NCI-H82 treated with DMSO at 0.1 percent for 48 hours (cell line): ENCODE measurements at regions not wholly inside any gene's neighbourhood (a gene's known extent, or its start where the extent isn't known, plus 50 kb on each side); places are given as distances from the start of the nearest gene placed in this dataset.

Experiments used
- DNase-seq: peaks from one replicate; lab custom pipeline; 2025; ENCODE audit not compliant: unreplicated experiment; lab: John Stamatoyannopoulos, UW

GRCh38 chr1:58390091-58390490 is 156.4 kb downstream of the OMA1 start:
- DNase-seq = no peak

DNA sequence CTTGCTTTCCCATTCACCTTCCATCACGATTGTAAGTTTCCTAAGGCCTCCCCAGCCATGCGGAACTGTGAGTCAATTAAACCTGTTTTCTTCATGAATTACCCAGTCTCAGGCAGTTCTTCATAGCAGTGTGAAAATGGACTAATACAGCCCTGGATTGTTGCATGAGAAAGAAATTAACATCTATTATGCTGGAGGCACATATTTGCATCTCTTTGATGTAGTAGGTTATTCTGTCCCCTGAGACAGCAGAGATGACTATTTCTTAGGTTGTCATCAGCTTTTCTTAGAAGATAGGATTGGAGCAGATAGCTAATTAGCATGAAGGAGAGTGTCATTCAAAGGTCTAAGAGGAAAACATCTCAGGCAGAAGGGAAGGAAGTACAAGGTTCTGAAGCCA is 166.2 kb downstream of the OMA1 start:
- no peak for DNase-seq

DNA sequence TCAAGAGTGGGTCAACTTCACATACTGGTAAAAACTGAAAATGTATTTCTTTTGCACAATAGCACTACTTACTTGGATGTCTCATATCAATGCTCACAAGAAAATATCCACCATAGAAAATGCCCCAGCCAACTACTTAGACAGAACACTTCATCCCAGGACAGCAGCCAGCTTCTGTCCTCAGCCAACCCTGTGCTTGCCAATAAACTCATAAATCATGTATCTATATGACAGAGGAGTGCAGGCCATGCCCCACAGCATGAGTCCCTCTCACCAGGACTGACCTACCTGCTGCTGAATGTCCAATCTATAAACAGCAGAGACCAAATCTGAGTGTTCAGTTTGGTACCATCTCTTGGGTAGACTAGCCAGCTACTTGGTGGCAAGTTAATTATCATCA is 179.3 kb downstream of the OMA1 start:
- no peak for DNase-seq

- no peak for DNase-seq
Observed at GRCh38 chr1:58365328-58365727, 181.2 kb downstream of the OMA1 start.

DNA sequence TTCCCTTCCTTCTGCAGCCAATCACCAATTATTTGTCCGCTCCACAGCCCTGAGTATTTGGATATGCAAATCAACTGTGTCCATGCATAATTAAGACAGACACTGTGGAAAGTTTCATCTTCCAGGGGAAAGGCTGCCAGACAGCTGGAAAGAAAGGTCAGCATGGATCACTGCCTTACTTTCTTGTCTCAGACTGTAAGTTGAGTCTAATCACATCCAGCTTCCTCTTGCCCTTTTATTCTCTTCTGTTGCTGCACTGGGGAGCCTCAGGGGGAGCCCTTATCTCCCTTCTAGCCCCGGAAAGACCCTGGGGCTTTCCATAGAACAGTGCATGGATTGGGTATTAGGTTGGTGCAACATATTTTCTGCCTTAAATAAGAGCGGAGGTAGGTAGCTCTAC is 182.9 kb downstream of the OMA1 start:
- DNase-seq = no peak

GRCh38 chr1:58361134-58361533 is 185.4 kb downstream of the OMA1 start:
- no peak for DNase-seq

GRCh38 chr1:58358346-58358745 is 188.2 kb downstream of the OMA1 start:
- no peak for DNase-seq

DNA sequence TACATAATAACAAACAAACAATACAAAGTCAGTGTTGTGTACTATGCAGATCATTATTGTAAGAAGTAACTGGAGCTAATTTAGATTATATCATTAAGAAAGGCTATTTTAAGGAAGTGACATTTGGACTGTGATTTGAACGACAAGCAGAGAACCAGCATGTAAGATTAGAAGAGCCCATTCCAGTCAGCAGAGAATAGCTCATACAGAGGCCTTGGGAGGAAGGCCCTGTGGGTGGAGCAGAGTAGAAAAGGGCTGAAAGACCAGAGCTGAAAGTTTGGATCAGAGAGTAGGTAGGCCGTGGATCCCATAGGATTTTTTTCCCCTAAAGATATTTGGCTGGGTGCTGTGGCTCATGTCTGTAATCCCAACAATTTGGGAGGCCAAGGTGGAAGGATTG is 190.1 kb downstream of the OMA1 start:
- DNase-seq = no peak

- DNase-seq = no peak
Observed at GRCh38 chr1:58353168-58353567, 193.4 kb downstream of the OMA1 start.

DNA sequence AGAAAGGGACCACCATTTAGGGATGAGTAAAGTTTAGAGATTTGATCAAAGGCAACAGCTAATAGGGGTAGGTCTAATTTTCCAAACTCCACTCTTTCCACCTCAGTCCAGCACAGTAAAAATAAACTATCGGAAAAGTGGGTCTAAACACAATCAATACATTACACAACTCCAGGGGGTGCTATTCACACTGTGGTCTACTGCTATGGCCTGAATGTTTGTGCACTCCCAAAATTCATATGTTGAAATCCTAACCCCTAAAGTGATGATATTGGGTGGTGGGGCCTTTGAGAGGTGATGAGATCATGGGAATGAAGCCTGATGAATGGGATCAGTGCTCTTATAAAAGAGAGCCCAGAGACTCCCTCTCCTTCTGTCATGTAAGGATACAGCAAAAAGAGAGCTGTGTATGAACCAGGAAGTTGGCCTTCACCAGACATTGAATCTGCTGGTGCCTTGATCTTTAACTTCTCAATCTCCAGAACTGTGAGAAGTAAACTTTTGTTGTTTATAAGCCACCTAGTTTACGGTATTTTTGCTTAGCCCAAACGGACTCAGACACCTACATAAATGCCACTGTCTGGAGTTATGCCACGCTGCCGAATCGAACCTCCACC is 193.9 kb downstream of the OMA1 start:
- DNase-seq = no peak

GRCh38 chr1:58346036-58346355 is 200.5 kb downstream of the OMA1 start:
- no peak for DNase-seq

DNA sequence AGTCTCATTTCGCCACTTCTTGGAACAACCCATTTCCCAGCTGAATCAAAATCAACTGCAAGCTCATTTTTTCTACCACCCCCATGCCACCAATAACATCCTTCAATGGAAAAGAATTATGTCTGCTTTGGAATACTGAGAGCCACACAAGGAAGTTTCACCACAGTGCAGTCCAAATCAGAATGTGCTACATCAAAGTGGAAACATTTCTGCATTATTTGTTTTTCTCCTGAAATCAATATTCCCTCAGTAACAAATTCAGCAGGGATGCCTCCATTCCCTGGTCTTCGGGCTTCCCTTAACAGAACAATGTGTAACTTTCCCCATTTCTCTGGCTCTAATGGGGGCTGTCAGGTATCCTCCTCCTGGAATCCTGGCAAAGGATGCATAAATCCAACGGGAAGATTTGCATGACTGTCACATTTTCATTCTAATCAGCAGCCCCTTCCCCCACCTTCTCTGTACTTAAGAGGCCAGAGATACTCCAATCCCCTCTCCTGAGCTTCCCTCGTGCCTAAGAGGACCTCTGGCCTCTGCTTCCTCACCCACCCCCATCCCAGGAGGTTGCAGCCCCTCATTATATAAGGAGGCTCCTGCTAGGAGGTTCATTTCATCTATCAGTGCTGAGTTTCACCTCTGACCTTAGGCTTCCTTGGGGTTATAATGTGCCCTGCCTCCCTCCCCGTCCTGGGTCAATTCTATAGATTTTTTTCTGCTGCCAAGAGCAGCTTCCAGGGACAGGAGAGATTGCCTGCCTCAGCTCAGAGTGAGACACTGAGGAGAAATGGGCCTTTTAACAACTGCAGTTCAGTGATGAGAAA is 201.1 kb downstream of the OMA1 start:
- no peak for DNase-seq

- peak; percentile 44 for DNase-seq
Observed at GRCh38 chr1:58340185-58340584, 206.3 kb downstream of the OMA1 start.

DNA sequence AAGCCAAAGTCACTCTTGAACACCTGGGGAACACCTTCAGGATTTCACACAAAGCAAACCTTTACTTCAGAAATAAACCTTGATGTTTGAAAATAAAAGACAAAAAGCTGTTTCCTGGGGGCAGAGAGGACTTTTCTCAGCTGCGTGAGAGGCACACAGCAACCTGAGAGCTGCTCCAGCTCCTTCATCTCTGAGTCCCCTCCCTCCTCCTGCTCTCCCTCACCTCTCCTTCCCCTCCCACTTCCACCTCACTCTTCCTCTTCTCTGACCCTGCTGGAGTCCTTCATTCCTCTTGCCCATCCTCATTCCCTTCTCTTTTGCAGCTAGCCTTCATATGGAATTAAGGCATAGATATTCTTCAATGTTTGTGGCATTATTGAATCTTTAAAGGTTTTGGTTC is 208.4 kb downstream of the OMA1 start:
- DNase-seq = no peak

DNA sequence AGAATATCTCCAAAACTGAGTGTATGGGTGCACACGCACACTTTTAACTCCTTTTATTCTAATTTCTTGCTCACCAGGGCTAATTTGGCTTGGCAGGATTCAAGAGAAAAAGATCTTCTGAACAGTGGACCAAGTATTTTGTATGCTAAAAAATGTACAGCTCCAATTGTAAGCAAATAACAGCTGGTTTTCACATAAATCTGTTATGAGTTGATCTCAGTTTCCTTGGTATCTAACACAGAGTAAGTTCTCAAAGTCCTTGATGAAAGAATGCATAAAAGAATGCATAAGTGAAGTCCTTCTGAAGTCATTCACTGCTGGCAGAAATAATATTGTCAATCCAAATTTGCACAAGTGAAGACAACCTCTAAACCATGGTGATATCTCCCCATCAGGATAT is 213.0 kb downstream of the OMA1 start:
- DNase-seq = no peak

- DNase-seq = no peak
Observed at GRCh38 chr1:58331156-58331555, 215.4 kb downstream of the OMA1 start.

- no peak for DNase-seq
Observed at GRCh38 chr1:58325866-58326265, 220.7 kb downstream of the OMA1 start.

DNA sequence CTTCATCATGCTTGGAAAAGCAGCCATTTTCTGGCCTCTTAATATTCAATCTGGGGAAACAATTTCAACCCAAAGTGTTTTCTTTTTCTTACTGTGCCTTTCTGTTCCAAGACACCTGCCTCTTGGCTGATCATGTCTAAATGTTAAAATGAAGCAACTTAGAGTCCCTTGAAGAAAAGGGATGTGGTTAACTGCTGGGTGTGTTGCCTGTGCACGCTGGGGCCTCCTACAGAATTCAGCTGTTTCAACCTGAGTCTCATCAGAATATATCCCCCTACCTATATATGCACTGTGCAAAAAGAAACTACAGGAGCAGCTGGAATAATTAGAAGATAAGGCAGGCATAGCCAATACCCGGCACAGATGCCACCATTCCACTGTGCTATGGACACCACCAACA is 222.0 kb downstream of the OMA1 start:
- DNase-seq = no peak

DNA sequence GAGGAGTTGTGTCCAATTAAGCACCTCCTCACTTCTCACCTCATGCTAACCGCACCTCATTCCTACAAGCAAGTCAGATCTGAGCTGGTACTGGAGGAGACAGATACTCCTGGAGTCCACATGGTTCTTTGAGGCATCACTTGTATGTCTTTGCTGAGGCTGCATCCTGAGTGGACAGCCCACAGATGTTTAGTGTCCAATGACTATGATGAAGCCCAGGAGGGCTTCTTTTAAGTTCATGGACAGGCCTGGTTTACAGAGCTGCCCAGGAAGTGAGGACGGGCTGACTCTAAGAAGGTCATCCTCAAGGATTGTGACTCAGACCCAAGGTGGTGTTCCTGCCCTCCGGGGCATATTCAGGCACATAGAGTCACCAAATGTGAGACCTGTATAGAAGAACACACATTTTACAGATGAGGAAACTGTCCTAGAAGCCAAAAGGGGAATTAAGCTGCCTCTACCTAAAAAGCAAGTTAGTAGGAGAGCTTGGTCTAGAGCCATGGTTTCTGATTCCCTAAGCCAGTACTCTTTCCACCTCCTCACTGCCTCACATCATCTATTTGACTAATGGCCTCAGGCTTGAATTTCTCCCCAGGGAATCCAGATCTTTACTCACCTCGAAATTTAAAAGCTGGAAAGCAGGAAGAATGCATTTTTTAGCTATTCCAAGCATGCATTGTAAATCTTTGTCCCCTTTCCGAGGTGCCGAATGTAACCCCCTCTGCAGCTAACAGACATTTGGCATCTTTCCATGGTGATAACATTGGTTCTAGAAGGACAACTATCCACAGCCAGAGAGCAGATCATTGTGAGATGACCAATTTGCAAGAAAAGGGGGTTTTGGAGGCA is 228.1 kb downstream of the OMA1 start:
- no peak for DNase-seq

- no peak for DNase-seq
Observed at GRCh38 chr1:58317694-58318093, 228.8 kb downstream of the OMA1 start.

DNA sequence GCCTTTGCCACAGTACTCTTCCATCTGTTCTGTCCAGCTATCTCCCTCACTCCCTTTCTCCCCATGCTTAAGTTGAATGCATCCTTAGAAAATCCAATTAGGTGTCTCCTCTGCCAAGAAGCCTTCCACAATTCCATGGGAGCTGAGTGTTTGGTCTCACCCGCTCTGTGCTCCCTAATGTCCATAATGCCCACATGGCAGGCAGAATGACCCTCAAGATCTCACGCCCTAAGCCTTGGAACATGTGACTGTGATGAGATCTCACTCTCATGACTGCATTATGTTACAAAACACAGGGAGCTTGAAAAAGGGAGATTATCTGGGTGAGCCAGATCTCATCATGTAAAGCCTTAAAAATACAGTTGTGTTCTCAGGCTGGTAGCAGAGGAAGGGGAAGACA is 229.4 kb downstream of the OMA1 start:
- DNase-seq = peak; percentile 80

- DNase-seq = no peak
Observed at GRCh38 chr1:58316141-58316540, 230.4 kb downstream of the OMA1 start.
